ENCODE measurements at regions not wholly inside any gene's neighbourhood (a gene's known extent, or its start where the extent isn't known, plus 50 kb on each side); places are given as distances from the start of the nearest gene placed in this dataset.

DNA sequence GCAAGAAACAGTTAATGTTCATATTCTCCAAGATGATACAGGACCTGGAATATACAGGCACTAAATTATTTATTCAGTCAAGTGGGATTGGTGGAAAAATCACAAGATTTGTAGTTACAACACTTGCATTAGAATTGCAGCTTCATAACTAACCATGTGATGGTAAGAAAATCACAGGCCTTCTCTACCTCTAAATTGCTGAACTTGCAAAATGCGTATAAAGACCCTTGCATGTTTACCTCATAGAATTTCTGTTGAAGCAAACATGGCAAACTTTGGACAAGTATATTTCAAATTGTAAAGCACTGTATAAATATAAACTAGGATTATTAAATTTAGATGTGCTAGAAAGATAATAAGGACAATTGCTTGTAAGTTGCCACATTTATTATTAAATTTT is 215.1 kb downstream of the TMA16 start:
- TF ChIP-seq YY2 (tag by site-specific recombination; IDR thresholded peaks at IDR 0.05) (no peak), ZNF433 (tag by site-specific recombination; IDR thresholded peaks at IDR 0.05; ENCODE audit: low read depth) (no peak), ZNF169 (tag by site-specific recombination; IDR thresholded peaks at IDR 0.05) (no peak), GLI2 (tag by site-specific recombination; IDR thresholded peaks at IDR 0.05; ENCODE audit: borderline replicate concordance, low read depth) (no peak)
- TF ChIP-seq, protein P1, sequence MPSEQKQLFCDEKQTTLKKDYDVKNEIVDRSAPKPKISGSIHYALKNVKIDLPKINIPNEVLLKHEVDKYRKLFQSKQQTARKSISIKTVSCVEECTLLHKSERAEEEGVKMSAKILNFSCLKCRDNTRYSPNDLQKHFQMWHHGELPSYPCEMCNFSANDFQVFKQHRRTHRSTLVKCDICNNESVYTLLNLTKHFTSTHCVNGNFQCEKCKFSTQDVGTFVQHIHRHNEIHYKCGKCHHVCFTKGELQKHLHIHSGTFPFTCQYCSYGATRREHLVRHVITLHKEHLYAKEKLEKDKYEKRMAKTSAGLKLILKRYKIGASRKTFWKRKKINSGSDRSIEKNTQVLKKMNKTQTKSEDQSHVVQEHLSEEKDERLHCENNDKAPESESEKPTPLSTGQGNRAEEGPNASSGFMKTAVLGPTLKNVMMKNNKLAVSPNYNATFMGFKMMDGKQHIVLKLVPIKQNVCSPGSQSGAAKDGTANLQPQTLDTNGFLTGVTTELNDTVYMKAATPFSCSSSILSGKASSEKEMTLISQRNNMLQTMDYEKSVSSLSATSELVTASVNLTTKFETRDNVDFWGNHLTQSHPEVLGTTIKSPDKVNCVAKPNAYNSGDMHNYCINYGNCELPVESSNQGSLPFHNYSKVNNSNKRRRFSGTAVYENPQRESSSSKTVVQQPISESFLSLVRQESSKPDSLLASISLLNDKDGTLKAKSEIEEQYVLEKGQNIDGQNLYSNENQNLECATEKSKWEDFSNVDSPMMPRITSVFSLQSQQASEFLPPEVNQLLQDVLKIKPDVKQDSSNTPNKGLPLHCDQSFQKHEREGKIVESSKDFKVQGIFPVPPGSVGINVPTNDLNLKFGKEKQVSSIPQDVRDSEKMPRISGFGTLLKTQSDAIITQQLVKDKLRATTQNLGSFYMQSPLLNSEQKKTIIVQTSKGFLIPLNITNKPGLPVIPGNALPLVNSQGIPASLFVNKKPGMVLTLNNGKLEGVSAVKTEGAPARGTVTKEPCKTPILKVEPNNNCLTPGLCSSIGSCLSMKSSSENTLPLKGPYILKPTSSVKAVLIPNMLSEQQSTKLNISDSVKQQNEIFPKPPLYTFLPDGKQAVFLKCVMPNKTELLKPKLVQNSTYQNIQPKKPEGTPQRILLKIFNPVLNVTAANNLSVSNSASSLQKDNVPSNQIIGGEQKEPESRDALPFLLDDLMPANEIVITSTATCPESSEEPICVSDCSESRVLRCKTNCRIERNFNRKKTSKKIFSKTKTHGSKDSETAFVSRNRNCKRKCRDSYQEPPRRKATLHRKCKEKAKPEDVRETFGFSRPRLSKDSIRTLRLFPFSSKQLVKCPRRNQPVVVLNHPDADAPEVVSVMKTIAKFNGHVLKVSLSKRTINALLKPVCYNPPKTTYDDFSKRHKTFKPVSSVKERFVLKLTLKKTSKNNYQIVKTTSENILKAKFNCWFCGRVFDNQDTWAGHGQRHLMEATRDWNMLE (tag by site-specific recombination; conservative IDR thresholded peaks at IDR 0.05; ENCODE audit: low read depth): no peak
